Fibroblast of villous mesenchyme (primary cell): ENCODE measurements at regions not wholly inside any gene's neighbourhood (a gene's known extent, or its start where the extent isn't known, plus 50 kb on each side); places are given as distances from the start of the nearest gene placed in this dataset.

ENCODE experiments used
- DNase-seq: peaks from one replicate; pipeline ENCODE4 v3.0.0-alpha.2; 2010; ENCODE audit warnings: low read depth
- H3K4me3 ChIP-seq: 2 replicates; pipeline ENCODE4 v1.5.1; 2011; ENCODE audit warnings: low read depth, mild to moderate bottlenecking, low read length
- CTCF ChIP-seq: IDR thresholded peaks from 2 replicates; pipeline ENCODE4 v1.5.1; 2012; ENCODE audit warnings: low read depth, mild to moderate bottlenecking, low read length; ENCODE audit not compliant: insufficient read depth

GRCh38 chr13:84500016-84500415 is 617.7 kb upstream of the SLITRK1 start:
- H3K4me3 ChIP-seq = no peak overlapping the region
- peak; percentile 2 for DNase-seq
- no peak for TF ChIP-seq CTCF

- H3K4me3 ChIP-seq = no peak overlapping the region
- DNase-seq = no peak
- no peak for TF ChIP-seq CTCF
Observed at GRCh38 chr13:84497613-84498012, 615.3 kb upstream of the SLITRK1 start.

GRCh38 chr13:84491952-84492351 is 609.7 kb upstream of the SLITRK1 start:
- no peak for DNase-seq
- no peak overlapping the region for H3K4me3 ChIP-seq
- TF ChIP-seq CTCF = no peak

- no peak overlapping the region for H3K4me3 ChIP-seq
- TF ChIP-seq CTCF = no peak
- DNase-seq = no peak
Observed at GRCh38 chr13:84487752-84488151, 605.5 kb upstream of the SLITRK1 start.

GRCh38 chr13:84481958-84482357 is 599.7 kb upstream of the SLITRK1 start:
- DNase-seq = no peak
- no peak for TF ChIP-seq CTCF

GRCh38 chr13:84479656-84480055 is 597.4 kb upstream of the SLITRK1 start:
- TF ChIP-seq CTCF = no peak
- DNase-seq = no peak
- H3K4me3 ChIP-seq = no peak overlapping the region

More at GRCh38 chr13:84481958-84482357, 599.7 kb upstream of the SLITRK1 start:
- H3K4me3 ChIP-seq = no peak overlapping the region

GRCh38 chr13:84470528-84470927 is 588.3 kb upstream of the SLITRK1 start:
- DNase-seq = no peak
- no peak for TF ChIP-seq CTCF
- H3K4me3 ChIP-seq = no peak overlapping the region
